H1 (cell line): ENCODE measurements at regions not wholly inside any gene's neighbourhood (a gene's known extent, or its start where the extent isn't known, plus 50 kb on each side); places are given as distances from the start of the nearest gene placed in this dataset.

Experiments
- BACH1 ChIP-seq: IDR thresholded peaks from 2 replicates; pipeline ENCODE4 v1.6.1; 2012; ENCODE audit warnings: low read length, improper control_type of control experiment
- HDAC6 ChIP-seq: IDR thresholded peaks from one replicate; pipeline ENCODE4 v1.7.1; 2012; ENCODE audit warnings: low read depth, mild to moderate bottlenecking, inconsistent platforms, low read length, moderate library complexity
- MAFK ChIP-seq: IDR thresholded peaks from 2 replicates; pipeline ENCODE4 v1.6.1; 2012; ENCODE audit warnings: low read depth, mild to moderate bottlenecking, improper control_type of control experiment, low read length
- NRF1 ChIP-seq: IDR thresholded peaks from 2 replicates; pipeline ENCODE4 v1.6.1; 2011; ENCODE audit warnings: mild to moderate bottlenecking, low read depth, low read length, improper control_type of control experiment
- TEAD4 ChIP-seq: IDR thresholded peaks from 2 replicates; pipeline ENCODE4 v1.6.1; 2012; ENCODE audit warnings: low read depth, low read length, inconsistent platforms, mixed read lengths

GRCh38 chr5:91607675-91608074 is 224.6 kb upstream of the ARRDC3 start (continued):
- no peak for TF ChIP-seq NRF1
- TF ChIP-seq BACH1: no peak
- TF ChIP-seq HDAC6: no peak
- TF ChIP-seq MAFK: no peak
- no peak for TF ChIP-seq TEAD4
